Endothelial cell of umbilical vein (primary cell): ENCODE measurements at regions not wholly inside any gene's neighbourhood (a gene's known extent, or its start where the extent isn't known, plus 50 kb on each side); places are given as distances from the start of the nearest gene placed in this dataset.

Source experiments
- CTCF ChIP-seq, 2 donors: IDR thresholded peaks; 1 replicate in 1 of 2; 2 replicates in 1 of 2; pipeline ENCODE4 v1.5.1; 2011; ENCODE audit warnings: low read length in 2 of 2, mild to moderate bottlenecking in 2 of 2, moderate library complexity in 2 of 2, control low read depth in 1 of 2, inconsistent platforms in 1 of 2, low read depth in 1 of 2; ENCODE audit not compliant: insufficient read depth in 1 of 2; ENCODE audit errors: extremely low read depth in 1 of 2
- POLR2A ChIP-seq: IDR thresholded peaks from 2 replicates; pipeline ENCODE4 v1.6.1; 2012; ENCODE audit warnings: low read depth, mild to moderate bottlenecking, control low read depth, low read length

- TF ChIP-seq CTCF (IDR thresholded peaks at IDR 0.05; ENCODE audit: extremely low read depth in 1 of 2, insufficient read depth in 1 of 2, low read depth in 1 of 2, low read length in 2 of 2) (no peak), POLR2A (no peak)
Measured at GRCh38 chr2:120535081-120535480, 189.1 kb downstream of the INHBB start.
